ENCODE measurements at regions not wholly inside any gene's neighbourhood (a gene's known extent, or its start where the extent isn't known, plus 50 kb on each side); places are given as distances from the start of the nearest gene placed in this dataset.

- Histone ChIP-seq H3K27me3 (ENCODE audit: control insufficient read depth in 1 of 2, insufficient read depth in 2 of 2, low read length in 2 of 2) (no peaks in the 10 kb centered on the region), H3K9ac (ENCODE audit: low read depth in 1 of 2, low read length in 2 of 2) (no peak overlapping the region), H3K27ac (ENCODE audit: low read depth, low read length) (no peak overlapping the region), H3K4me3 (ENCODE audit: low read depth in 1 of 2, low read length in 2 of 2) (no peak overlapping the region), H3K4me1 (ENCODE audit: control insufficient read depth in 1 of 2, insufficient read depth in 2 of 2, low read length in 2 of 2) (no peaks in the 10 kb centered on the region), H3K9me3 (ENCODE audit: control insufficient read depth in 1 of 2, low read length in 2 of 2) (peaks cover 0 to 4% of the 10 kb centered on the region in 2 donors), H3K36me3 (ENCODE audit: control insufficient read depth in 1 of 2, insufficient read depth in 2 of 2, low read length in 2 of 2) (no peaks in the 10 kb centered on the region)
These were observed 155.8 kb downstream of the GPAM start for GRCh38 chr10:112027731-112028280.

- H3K27me3 ChIP-seq (ENCODE audit: control insufficient read depth in 1 of 2, insufficient read depth in 2 of 2, low read length in 2 of 2): no peaks in the 10 kb centered on the region
- no peak overlapping the region for H3K9ac ChIP-seq (ENCODE audit: low read depth in 1 of 2, low read length in 2 of 2)
- peaks cover 0 to 4% of the 10 kb centered on the region in 2 donors for H3K9me3 ChIP-seq (ENCODE audit: control insufficient read depth in 1 of 2, low read length in 2 of 2)
These were observed 153.1 kb downstream of the GPAM start for GRCh38 chr10:112030431-112030830.

GRCh38 chr10:112039823-112040222, 143.7 kb downstream of the GPAM start:
- H3K4me1 ChIP-seq (ENCODE audit: control insufficient read depth in 1 of 2, insufficient read depth in 2 of 2, low read length in 2 of 2): no peaks in the 10 kb centered on the region
- H3K9me3 ChIP-seq (ENCODE audit: control insufficient read depth in 1 of 2, low read length in 2 of 2): no peaks in the 10 kb centered on the region
- H3K9ac ChIP-seq (ENCODE audit: low read depth in 1 of 2, low read length in 2 of 2): no peak overlapping the region
- no peaks in the 10 kb centered on the region for H3K36me3 ChIP-seq (ENCODE audit: control insufficient read depth in 1 of 2, insufficient read depth in 2 of 2, low read length in 2 of 2)
- no peak overlapping the region for H3K4me3 ChIP-seq (ENCODE audit: low read depth in 1 of 2, low read length in 2 of 2)
- no peak overlapping the region for H3K27ac ChIP-seq (ENCODE audit: low read depth, low read length)
- H3K27me3 ChIP-seq (ENCODE audit: control insufficient read depth in 1 of 2, insufficient read depth in 2 of 2, low read length in 2 of 2): no peaks in the 10 kb centered on the region

More at GRCh38 chr10:112030431-112030830, 153.1 kb downstream of the GPAM start:
- Histone ChIP-seq H3K36me3 (ENCODE audit: control insufficient read depth in 1 of 2, insufficient read depth in 2 of 2, low read length in 2 of 2) (no peaks in the 10 kb centered on the region), H3K27ac (ENCODE audit: low read depth, low read length) (no peak overlapping the region), H3K4me3 (ENCODE audit: low read depth in 1 of 2, low read length in 2 of 2) (no peak overlapping the region), H3K4me1 (ENCODE audit: control insufficient read depth in 1 of 2, insufficient read depth in 2 of 2, low read length in 2 of 2) (no peaks in the 10 kb centered on the region)

GRCh38 chr10:112040696-112041095, 142.9 kb downstream of the GPAM start:
- no peaks in the 10 kb centered on the region for H3K9me3 ChIP-seq (ENCODE audit: control insufficient read depth in 1 of 2, low read length in 2 of 2)
- no peak overlapping the region for H3K27ac ChIP-seq (ENCODE audit: low read depth, low read length)
- no peak overlapping the region for H3K9ac ChIP-seq (ENCODE audit: low read depth in 1 of 2, low read length in 2 of 2)
- H3K4me3 ChIP-seq (ENCODE audit: low read depth in 1 of 2, low read length in 2 of 2): no peak overlapping the region
- no peaks in the 10 kb centered on the region for H3K36me3 ChIP-seq (ENCODE audit: control insufficient read depth in 1 of 2, insufficient read depth in 2 of 2, low read length in 2 of 2)
- H3K4me1 ChIP-seq (ENCODE audit: control insufficient read depth in 1 of 2, insufficient read depth in 2 of 2, low read length in 2 of 2): no peaks in the 10 kb centered on the region
- H3K27me3 ChIP-seq (ENCODE audit: control insufficient read depth in 1 of 2, insufficient read depth in 2 of 2, low read length in 2 of 2): no peaks in the 10 kb centered on the region

- H3K27ac ChIP-seq (ENCODE audit: low read depth, low read length): no peak overlapping the region
- no peaks in the 10 kb centered on the region for H3K27me3 ChIP-seq (ENCODE audit: control insufficient read depth in 1 of 2, insufficient read depth in 2 of 2, low read length in 2 of 2)
- no peaks in the 10 kb centered on the region for H3K36me3 ChIP-seq (ENCODE audit: control insufficient read depth in 1 of 2, insufficient read depth in 2 of 2, low read length in 2 of 2)
- no peak overlapping the region for H3K4me3 ChIP-seq (ENCODE audit: low read depth in 1 of 2, low read length in 2 of 2)
- H3K9ac ChIP-seq (ENCODE audit: low read depth in 1 of 2, low read length in 2 of 2): no peak overlapping the region
- H3K9me3 ChIP-seq (ENCODE audit: control insufficient read depth in 1 of 2, low read length in 2 of 2): no peaks in the 10 kb centered on the region
- no peaks in the 10 kb centered on the region for H3K4me1 ChIP-seq (ENCODE audit: control insufficient read depth in 1 of 2, insufficient read depth in 2 of 2, low read length in 2 of 2)
These were observed 137.6 kb downstream of the GPAM start for GRCh38 chr10:112045938-112046337.

GRCh38 chr10:112047674-112048073, 135.9 kb downstream of the GPAM start:
- Histone ChIP-seq H3K9me3 (ENCODE audit: control insufficient read depth in 1 of 2, low read length in 2 of 2) (no peaks in the 10 kb centered on the region), H3K9ac (ENCODE audit: low read depth in 1 of 2, low read length in 2 of 2) (no peak overlapping the region), H3K27ac (ENCODE audit: low read depth, low read length) (no peak overlapping the region)

GRCh38 chr10:112052166-112052565, 131.4 kb downstream of the GPAM start:
- H3K4me3 ChIP-seq (ENCODE audit: low read depth in 1 of 2, low read length in 2 of 2): no peak overlapping the region
- H3K9me3 ChIP-seq (ENCODE audit: control insufficient read depth in 1 of 2, low read length in 2 of 2): no peaks in the 10 kb centered on the region
- H3K4me1 ChIP-seq (ENCODE audit: control insufficient read depth in 1 of 2, insufficient read depth in 2 of 2, low read length in 2 of 2): no peaks in the 10 kb centered on the region
- no peaks in the 10 kb centered on the region for H3K36me3 ChIP-seq (ENCODE audit: control insufficient read depth in 1 of 2, insufficient read depth in 2 of 2, low read length in 2 of 2)
- H3K9ac ChIP-seq (ENCODE audit: low read depth in 1 of 2, low read length in 2 of 2): no peak overlapping the region
- no peak overlapping the region for H3K27ac ChIP-seq (ENCODE audit: low read depth, low read length)
- no peaks in the 10 kb centered on the region for H3K27me3 ChIP-seq (ENCODE audit: control insufficient read depth in 1 of 2, insufficient read depth in 2 of 2, low read length in 2 of 2)

More at GRCh38 chr10:112047674-112048073, 135.9 kb downstream of the GPAM start:
- Histone ChIP-seq H3K4me1 (ENCODE audit: control insufficient read depth in 1 of 2, insufficient read depth in 2 of 2, low read length in 2 of 2) (no peaks in the 10 kb centered on the region), H3K27me3 (ENCODE audit: control insufficient read depth in 1 of 2, insufficient read depth in 2 of 2, low read length in 2 of 2) (no peaks in the 10 kb centered on the region), H3K36me3 (ENCODE audit: control insufficient read depth in 1 of 2, insufficient read depth in 2 of 2, low read length in 2 of 2) (no peaks in the 10 kb centered on the region), H3K4me3 (ENCODE audit: low read depth in 1 of 2, low read length in 2 of 2) (no peak overlapping the region)

- no peaks in the 10 kb centered on the region for H3K36me3 ChIP-seq (ENCODE audit: control insufficient read depth in 1 of 2, insufficient read depth in 2 of 2, low read length in 2 of 2)
- H3K27me3 ChIP-seq (ENCODE audit: control insufficient read depth in 1 of 2, insufficient read depth in 2 of 2, low read length in 2 of 2): no peaks in the 10 kb centered on the region
These were observed 129.7 kb downstream of the GPAM start for GRCh38 chr10:112053895-112054294.

GRCh38 chr10:112054516-112054915, 129.0 kb downstream of the GPAM start:
- H3K9ac ChIP-seq (ENCODE audit: low read depth in 1 of 2, low read length in 2 of 2): no peak overlapping the region
- H3K4me3 ChIP-seq (ENCODE audit: low read depth in 1 of 2, low read length in 2 of 2): no peak overlapping the region
- H3K27me3 ChIP-seq (ENCODE audit: control insufficient read depth in 1 of 2, insufficient read depth in 2 of 2, low read length in 2 of 2): no peaks in the 10 kb centered on the region
- H3K4me1 ChIP-seq (ENCODE audit: control insufficient read depth in 1 of 2, insufficient read depth in 2 of 2, low read length in 2 of 2): no peaks in the 10 kb centered on the region
- no peak overlapping the region for H3K27ac ChIP-seq (ENCODE audit: low read depth, low read length)
- H3K36me3 ChIP-seq (ENCODE audit: control insufficient read depth in 1 of 2, insufficient read depth in 2 of 2, low read length in 2 of 2): no peaks in the 10 kb centered on the region
- no peaks in the 10 kb centered on the region for H3K9me3 ChIP-seq (ENCODE audit: control insufficient read depth in 1 of 2, low read length in 2 of 2)

More at GRCh38 chr10:112053895-112054294, 129.7 kb downstream of the GPAM start:
- Histone ChIP-seq H3K9ac (ENCODE audit: low read depth in 1 of 2, low read length in 2 of 2) (no peak overlapping the region), H3K27ac (ENCODE audit: low read depth, low read length) (no peak overlapping the region), H3K4me3 (ENCODE audit: low read depth in 1 of 2, low read length in 2 of 2) (no peak overlapping the region), H3K9me3 (ENCODE audit: control insufficient read depth in 1 of 2, low read length in 2 of 2) (no peaks in the 10 kb centered on the region), H3K4me1 (ENCODE audit: control insufficient read depth in 1 of 2, insufficient read depth in 2 of 2, low read length in 2 of 2) (no peaks in the 10 kb centered on the region)

GRCh38 chr10:112057072-112057471, 126.5 kb downstream of the GPAM start:
- Histone ChIP-seq H3K27me3 (ENCODE audit: control insufficient read depth in 1 of 2, insufficient read depth in 2 of 2, low read length in 2 of 2) (no peaks in the 10 kb centered on the region), H3K36me3 (ENCODE audit: control insufficient read depth in 1 of 2, insufficient read depth in 2 of 2, low read length in 2 of 2) (no peaks in the 10 kb centered on the region), H3K9me3 (ENCODE audit: control insufficient read depth in 1 of 2, low read length in 2 of 2) (no peaks in the 10 kb centered on the region), H3K9ac (ENCODE audit: low read depth in 1 of 2, low read length in 2 of 2) (no peak overlapping the region), H3K4me3 (ENCODE audit: low read depth in 1 of 2, low read length in 2 of 2) (no peak overlapping the region), H3K27ac (ENCODE audit: low read depth, low read length) (no peak overlapping the region), H3K4me1 (ENCODE audit: control insufficient read depth in 1 of 2, insufficient read depth in 2 of 2, low read length in 2 of 2) (no peaks in the 10 kb centered on the region)

- Histone ChIP-seq H3K4me3 (ENCODE audit: low read depth in 1 of 2, low read length in 2 of 2) (no peak overlapping the region), H3K9me3 (ENCODE audit: control insufficient read depth in 1 of 2, low read length in 2 of 2) (no peaks in the 10 kb centered on the region), H3K9ac (ENCODE audit: low read depth in 1 of 2, low read length in 2 of 2) (no peak overlapping the region), H3K36me3 (ENCODE audit: control insufficient read depth in 1 of 2, insufficient read depth in 2 of 2, low read length in 2 of 2) (no peaks in the 10 kb centered on the region), H3K27me3 (ENCODE audit: control insufficient read depth in 1 of 2, insufficient read depth in 2 of 2, low read length in 2 of 2) (no peaks in the 10 kb centered on the region), H3K4me1 (ENCODE audit: control insufficient read depth in 1 of 2, insufficient read depth in 2 of 2, low read length in 2 of 2) (no peaks in the 10 kb centered on the region), H3K27ac (ENCODE audit: low read depth, low read length) (no peak overlapping the region)
These were observed 124.3 kb downstream of the GPAM start for GRCh38 chr10:112059220-112059619.

Data from duodenal mucosa (tissue), 2 donors.